SKM-1 treated with dmso at 0.1 percent for 144 hours (cell line): ENCODE measurements at regions not wholly inside any gene's neighbourhood (a gene's known extent, or its start where the extent isn't known, plus 50 kb on each side); places are given as distances from the start of the nearest gene placed in this dataset.

Experiments used
- DNase-seq: peaks from one replicate; lab custom pipeline; 2025; ENCODE audit not compliant: unreplicated experiment; lab: John Stamatoyannopoulos, UW

DNA sequence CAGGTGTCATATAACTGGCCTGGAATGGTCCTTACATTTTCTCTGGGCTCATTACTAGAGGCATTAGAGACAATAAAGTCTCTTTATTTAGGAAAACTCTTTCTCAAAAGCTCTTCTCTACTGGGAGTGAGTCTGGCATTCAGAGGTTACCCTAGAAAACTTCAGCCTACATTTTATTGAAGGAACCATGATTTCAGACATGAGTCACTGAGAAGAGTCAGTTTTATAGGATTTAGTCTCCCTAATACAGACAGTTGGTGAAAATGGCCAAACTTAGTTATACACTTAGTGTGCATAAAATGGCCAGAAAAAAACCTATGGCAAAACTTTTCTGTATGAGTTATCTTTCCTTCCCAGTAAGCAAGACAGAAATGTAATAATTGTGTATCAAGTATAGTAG is 689.4 kb downstream of the ZEB2 start:
- no peak for DNase-seq

DNA sequence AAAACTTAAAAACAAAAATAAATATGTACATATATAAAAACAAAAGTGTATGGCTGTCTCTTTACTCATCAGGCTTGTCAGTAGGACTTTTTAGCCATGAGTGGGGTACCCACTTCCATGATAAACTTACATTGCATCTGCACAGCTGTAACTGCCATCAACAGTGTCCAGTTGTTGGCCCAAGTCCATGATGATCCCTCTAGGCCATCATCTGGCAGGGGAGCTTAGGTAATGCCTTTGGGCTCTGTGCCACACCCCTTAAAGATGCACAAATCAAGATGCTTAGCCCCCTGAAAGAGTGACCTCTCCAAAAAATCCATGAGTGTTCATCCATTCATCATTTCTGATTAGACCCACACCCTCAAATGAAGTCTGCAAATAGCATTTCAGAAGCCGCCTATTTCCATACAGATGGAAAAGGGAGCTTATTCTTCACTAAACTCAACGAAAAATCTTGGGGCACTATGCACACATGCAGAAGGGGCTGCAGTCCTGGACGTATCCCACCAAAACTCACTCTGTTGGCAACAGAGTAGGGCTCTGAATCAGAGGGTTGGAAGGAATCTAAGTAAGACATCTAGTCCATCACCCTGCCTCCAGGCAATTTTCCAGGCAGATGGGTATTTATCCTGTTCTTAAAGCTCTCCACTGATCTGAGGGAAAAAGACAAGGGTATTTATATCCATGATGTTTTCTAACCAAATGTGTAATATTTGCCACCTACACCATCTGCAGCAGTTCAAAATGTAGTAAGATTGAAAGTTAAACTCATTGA is 691.0 kb downstream of the ZEB2 start:
- DNase-seq, result no peak

DNA sequence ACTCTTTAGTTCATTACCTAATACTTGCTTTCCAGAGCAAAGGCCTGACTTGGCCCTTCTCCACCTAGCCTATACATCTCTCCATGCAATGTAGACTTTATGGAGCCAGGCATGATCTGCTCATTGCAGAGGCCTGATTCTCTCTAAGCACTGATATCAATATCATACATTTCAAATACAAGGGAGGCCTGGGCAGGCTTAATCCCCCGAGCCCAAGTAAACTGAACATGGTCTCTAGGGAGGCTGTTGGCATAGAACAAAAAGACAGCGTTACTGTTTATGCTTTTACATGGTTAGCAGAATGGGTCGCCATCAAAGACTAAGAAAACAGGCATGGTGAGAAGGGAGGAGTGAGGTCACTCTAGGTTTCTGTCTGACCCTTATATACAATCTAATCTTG is 695.1 kb downstream of the ZEB2 start:
- DNase-seq, result no peak

DNA sequence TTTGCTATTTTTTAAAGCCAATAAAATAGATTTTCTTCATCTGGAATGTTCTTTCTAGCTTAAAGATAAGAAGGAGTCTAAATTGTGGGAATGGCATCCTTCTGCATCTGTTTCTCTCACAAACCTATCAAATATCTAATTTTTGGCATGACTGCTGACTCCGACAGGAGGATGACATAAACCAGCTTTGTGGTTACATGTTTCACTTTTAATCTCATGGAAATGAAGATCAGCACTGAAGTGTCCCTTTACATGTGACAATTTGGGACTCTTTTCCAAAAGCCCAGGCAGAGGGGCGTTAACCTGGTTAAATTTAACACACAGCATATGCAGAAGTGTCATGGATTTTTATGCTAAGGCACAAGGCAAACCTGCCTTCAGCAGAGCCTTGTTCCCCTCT is 694.7 kb downstream of the ARHGAP15 start:
- no peak for DNase-seq

DNA sequence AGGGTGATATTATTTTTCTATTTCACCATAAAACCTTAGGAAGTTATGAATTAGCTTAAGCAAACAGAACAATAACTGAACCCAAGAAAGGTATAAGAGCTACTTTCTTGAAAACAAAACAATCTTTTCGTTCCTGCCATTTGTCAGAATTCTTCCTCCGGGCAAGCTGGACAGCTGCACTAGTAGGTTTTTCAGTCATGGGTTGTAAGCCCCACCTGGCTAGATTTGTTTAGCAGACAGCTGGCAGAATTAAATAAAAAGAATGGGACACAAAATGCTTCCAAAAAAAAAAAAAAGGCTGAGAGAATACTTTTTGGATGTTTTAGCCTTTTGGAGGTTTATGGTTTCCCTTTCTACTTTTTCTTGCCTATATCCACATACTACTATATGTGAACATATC is 694.1 kb downstream of the ARHGAP15 start:
- DNase-seq, result no peak

DNA sequence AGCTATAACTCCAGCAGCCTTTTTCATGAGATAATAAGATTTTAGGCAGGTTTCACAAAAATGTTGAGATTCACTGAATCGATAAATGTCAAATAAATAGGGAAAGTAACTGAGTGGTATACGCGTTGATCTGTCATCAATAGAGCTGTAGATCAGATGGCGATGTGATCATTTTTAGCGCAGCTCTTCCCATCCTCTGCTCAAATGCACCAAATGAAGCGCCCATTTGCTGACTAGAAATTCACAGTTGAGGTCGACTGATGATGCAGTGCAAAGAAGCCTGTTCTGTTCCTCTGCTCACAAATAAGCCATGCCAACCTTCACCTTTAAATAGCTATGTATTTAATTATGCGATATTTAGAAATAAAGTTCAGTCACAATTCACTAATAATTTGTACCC is 693.5 kb downstream of the ARHGAP15 start:
- DNase-seq, result no peak

DNA sequence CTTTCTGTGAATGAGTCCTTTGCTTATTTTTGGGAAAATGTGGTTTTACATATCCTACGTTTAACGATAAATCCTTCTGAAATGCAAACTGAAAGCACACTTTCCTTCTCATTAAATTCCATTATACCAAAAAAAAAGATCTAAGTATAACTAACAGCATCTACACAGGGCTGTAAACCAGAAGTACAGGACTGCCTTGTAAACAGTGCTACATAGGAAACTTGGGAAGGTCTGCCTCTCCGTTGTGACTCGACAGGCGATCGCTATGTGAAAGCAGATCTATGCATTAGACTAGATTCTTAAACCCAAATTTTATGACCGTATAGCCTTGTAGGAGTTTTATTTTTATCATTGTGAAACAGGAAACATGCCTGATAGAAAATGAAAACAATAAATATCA is 690.5 kb downstream of the ARHGAP15 start:
- DNase-seq, result no peak

DNA sequence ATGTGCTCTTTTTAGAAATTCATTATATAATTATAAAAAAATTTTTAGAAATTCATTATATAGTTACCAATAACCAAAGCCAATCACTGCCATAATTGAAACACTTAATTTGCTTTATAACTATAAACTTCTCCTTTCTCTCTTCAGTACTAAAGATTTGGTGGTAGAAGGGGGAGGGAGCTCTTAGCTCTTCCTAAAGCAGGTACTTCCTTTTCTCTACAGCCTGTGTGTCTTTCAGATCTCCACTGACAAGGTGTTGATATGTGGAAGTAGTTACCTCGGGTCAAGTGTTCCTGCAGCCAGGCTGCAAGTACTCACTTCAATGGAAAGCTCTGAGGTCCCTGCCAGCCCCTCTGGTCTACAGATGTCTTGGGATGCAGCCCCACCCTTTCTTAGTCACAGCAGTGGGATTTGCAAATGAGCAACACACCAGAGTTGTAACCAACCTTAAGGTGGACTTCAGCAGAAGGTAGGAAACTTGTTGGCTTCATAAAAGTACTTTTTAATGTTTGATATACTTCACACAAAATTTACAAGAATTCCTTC is 690.0 kb downstream of the ARHGAP15 start:
- peak; percentile 57 for DNase-seq
